GM12878 (cell line): ENCODE measurements at regions not wholly inside any gene's neighbourhood (a gene's known extent, or its start where the extent isn't known, plus 50 kb on each side); places are given as distances from the start of the nearest gene placed in this dataset.
A peak's percentile ranks its signal among the peaks of the same experiment; 100 is the strongest.

ENCODE experiments used
- ATAC-seq: fragments of 200-7000 bp; cut with Tn5 transposase; 3 replicates; pipeline ENCODE4 v1.9.1; 2020; ENCODE audit warnings: mild to moderate bottlenecking, moderate library complexity
- BruUV-seq: library from RNA; stranded (reverse); fragments of 400-500 nt; replicated peaks from 2 replicates; lab custom pipeline; 2021; lab: Mats Ljungman, UMichigan
- CTCF ChIA-PET: fragments of 300-600 bp; sonication (Branson Sonifier 250); formaldehyde crosslinking; extraction: SDS; loops from one replicate; lab custom pipeline; 2021; ENCODE audit warnings: inconsistent platforms; lab: Yijun Ruan, JAX
- POLR2A ChIA-PET: fragments of 350-600 bp; formaldehyde crosslinking; extraction: SDS; loops from one replicate; lab custom pipeline; 2021; ENCODE audit warnings: inconsistent platforms; lab: Charles Lee
- RAD21 ChIA-PET: fragments of 300-600 bp; sonication (Branson Sonifier 250); formaldehyde crosslinking; loops from one replicate; lab custom pipeline; 2023; ENCODE audit warnings: antibody characterized with exemption; ENCODE audit not compliant: unreplicated experiment; lab: Charles Lee
- SMC1A ChIA-PET: fragments of 300-600 bp; sonication (Branson Sonifier 250); formaldehyde crosslinking; loops from one replicate; lab custom pipeline; 2023; ENCODE audit not compliant: unreplicated experiment, uncharacterized antibody; lab: Charles Lee
- DNase-seq: peaks from one replicate; pipeline ENCODE4 v3.0.0-alpha.2; 2011; ENCODE audit warnings: low read depth, low spot score
- FAIRE-seq: peaks from 3 replicates; lab custom pipeline; 2011; peaks lifted over from hg19 to GRCh38; lab: Jason Lieb, UNC
- H2AFZ ChIP-seq: 2 replicates; pipeline ENCODE4 v1.6.0; 2011; ENCODE audit warnings: low read depth, low read length, control low read depth; ENCODE audit not compliant: control insufficient read depth
- H3K27ac ChIP-seq: 2 replicates; pipeline ENCODE4 v1.5.1; 2011; ENCODE audit warnings: control low read depth; ENCODE audit not compliant: control insufficient read depth, insufficient read depth
- H3K27me3 ChIP-seq, 2 experiments: replicated peaks in 1 of 2; 2 replicates each; pipeline versions ENCODE4 v1.6.0 to v1.6.1; 2011; ENCODE audit warnings: low read length in 1 of 2; ENCODE audit not compliant: control insufficient read depth in 2 of 2, insufficient read depth in 2 of 2
- H3K36me3 ChIP-seq, 2 experiments: 2 replicates each; pipeline ENCODE4 v1.5.1; 2011; ENCODE audit warnings: low read length in 1 of 2; ENCODE audit not compliant: control insufficient read depth in 2 of 2, insufficient read depth in 2 of 2
- H3K4me1 ChIP-seq: 2 replicates; pipeline ENCODE4 v1.6.1; 2011; ENCODE audit warnings: mild to moderate bottlenecking, low read length, moderate library complexity, mixed read lengths; ENCODE audit not compliant: control insufficient read depth, insufficient read depth
- H3K4me2 ChIP-seq: 2 replicates; pipeline ENCODE4 v1.6.0; 2011; ENCODE audit warnings: control low read depth; ENCODE audit not compliant: control insufficient read depth, insufficient read depth
- H3K4me3 ChIP-seq: fragments of 200-600 bp; sonication (generic); 2 replicates; pipeline ENCODE4 v1.5.1; 2016
- H3K79me2 ChIP-seq: 2 replicates; pipeline ENCODE4 v1.6.0; 2011; ENCODE audit warnings: low read length; ENCODE audit not compliant: control insufficient read depth, insufficient read depth
- H3K9ac ChIP-seq: 2 replicates; pipeline ENCODE4 v1.8.0; 2011; ENCODE audit warnings: low read length, control low read depth, mixed read lengths; ENCODE audit not compliant: control insufficient read depth, insufficient read depth
- H3K9me3 ChIP-seq: replicated peaks from 3 replicates; pipeline ENCODE4 v1.5.1; 2011; ENCODE audit warnings: mild to moderate bottlenecking, low read length; ENCODE audit not compliant: control insufficient read depth, insufficient read depth
- H4K20me1 ChIP-seq: 2 replicates; pipeline ENCODE4 v1.6.0; 2011; ENCODE audit not compliant: control insufficient read depth, insufficient read depth
- CREM ChIP-seq: IDR thresholded peaks from 2 replicates; pipeline ENCODE4 v1.6.1; 2014; ENCODE audit warnings: antibody characterized with exemption, low read depth
- EGR1 ChIP-seq, 2 experiments: IDR thresholded peaks; 1 replicate in 1 of 2; 2 replicates in 1 of 2; pipeline ENCODE4 v1.6.1; 2011 to 2012; ENCODE audit warnings: low read depth in 2 of 2, low read length in 2 of 2, borderline replicate concordance in 1 of 2, mild to moderate bottlenecking in 1 of 2, moderate library complexity in 1 of 2
- JUNB ChIP-seq: IDR thresholded peaks from 2 replicates; pipeline ENCODE4 v1.6.1; 2016; ENCODE audit warnings: antibody characterized with exemption, mild to moderate bottlenecking
- MTA2 ChIP-seq: fragments of 450-650 bp; IDR thresholded peaks from 2 replicates; pipeline ENCODE4 v1.6.1; 2016; ENCODE audit warnings: low read depth, mild to moderate bottlenecking, moderate library complexity
- MXI1 ChIP-seq: fragments of 150-350 bp; IDR thresholded peaks from 2 replicates; pipeline ENCODE4 v1.6.1; 2011; ENCODE audit warnings: low read depth, mild to moderate bottlenecking, inconsistent platforms, low read length, improper control_type of control experiment
- MYC ChIP-seq: IDR thresholded peaks from 2 replicates; pipeline ENCODE4 v1.6.1; 2011; ENCODE audit warnings: mild to moderate bottlenecking, low read length, moderate library complexity, inconsistent platforms; ENCODE audit not compliant: insufficient read depth, insufficient replicate concordance, insufficient read length, severe bottlenecking
- NFIC ChIP-seq: IDR thresholded peaks from 2 replicates; pipeline ENCODE4 v1.6.1; 2012; ENCODE audit warnings: low read depth, mild to moderate bottlenecking, inconsistent platforms, low read length, moderate library complexity
- NFYB ChIP-seq: IDR thresholded peaks from 2 replicates; pipeline ENCODE4 v1.6.1; 2011; ENCODE audit warnings: low read depth, mild to moderate bottlenecking, low read length, improper control_type of control experiment, moderate library complexity; ENCODE audit not compliant: insufficient read depth
- RAD21 ChIP-seq: IDR thresholded peaks from 2 replicates; pipeline ENCODE4 v1.6.1; 2011; ENCODE audit warnings: mild to moderate bottlenecking, low read depth, low read length, moderate library complexity; ENCODE audit not compliant: insufficient read depth
- RB1 ChIP-seq: fragments of 450-650 bp; formaldehyde crosslinking; IDR thresholded peaks from 2 replicates; pipeline ENCODE4 v1.6.1; 2017; ENCODE audit warnings: mild to moderate bottlenecking, borderline replicate concordance
- RBBP5 ChIP-seq: fragments of 200-600 bp; sonication (generic); conservative IDR thresholded peaks from 2 replicates; pipeline ENCODE4 v1.6.1; 2016
- RELA ChIP-seq: fragments of 450-650 bp; IDR thresholded peaks from 2 replicates; pipeline ENCODE4 v1.8.0; 2014; ENCODE audit warnings: borderline replicate concordance; ENCODE audit not compliant: partially characterized antibody
- STAT3 ChIP-seq: IDR thresholded peaks from 2 replicates; pipeline ENCODE4 v1.6.1; 2011; ENCODE audit warnings: low read depth, low read length, improper control_type of control experiment
- ZNF274 ChIP-seq: IDR thresholded peaks from one replicate; pipeline ENCODE4 v1.8.0; 2011; ENCODE audit not compliant: insufficient read length, insufficient read depth
- WGBS: methylation state at CpG from one replicate; pipeline ENCODE4 v1.1.6; 2016; ENCODE audit warnings: low lambda C conversion rate; ENCODE audit not compliant: insufficient replicate concordance, insufficient coverage; ENCODE audit errors: missing lambda C conversion rate; 5-methylcytosine and 5-hydroxymethylcytosine counted together
- in situ Hi-C: fragments of 300-500 bp; cut with MboI; formaldehyde crosslinking; loops from 9 replicates; pipeline ENCODE4 v1.14.3; 2018; ENCODE audit warnings: mixed read lengths
- intact Hi-C: fragments of 100-400 bp; cut with micrococcal nuclease; formaldehyde crosslinking; loops from one replicate; pipeline ENCODE4 v1.14.2; 2022; ENCODE audit not compliant: unreplicated experiment
- TF ChIP-seq, protein P1 (sequence below): IDR thresholded peaks from 2 replicates; pipeline ENCODE4 v1.6.1; 2012; ENCODE audit warnings: low read depth, low read length, improper control_type of control experiment
- TF ChIP-seq, protein P2 (sequence below): fragments of 450-650 bp; formaldehyde crosslinking; IDR thresholded peaks from 2 replicates; pipeline ENCODE4 v1.4.0; 2020; ENCODE audit warnings: mild to moderate bottlenecking, moderate library complexity

DNA sequence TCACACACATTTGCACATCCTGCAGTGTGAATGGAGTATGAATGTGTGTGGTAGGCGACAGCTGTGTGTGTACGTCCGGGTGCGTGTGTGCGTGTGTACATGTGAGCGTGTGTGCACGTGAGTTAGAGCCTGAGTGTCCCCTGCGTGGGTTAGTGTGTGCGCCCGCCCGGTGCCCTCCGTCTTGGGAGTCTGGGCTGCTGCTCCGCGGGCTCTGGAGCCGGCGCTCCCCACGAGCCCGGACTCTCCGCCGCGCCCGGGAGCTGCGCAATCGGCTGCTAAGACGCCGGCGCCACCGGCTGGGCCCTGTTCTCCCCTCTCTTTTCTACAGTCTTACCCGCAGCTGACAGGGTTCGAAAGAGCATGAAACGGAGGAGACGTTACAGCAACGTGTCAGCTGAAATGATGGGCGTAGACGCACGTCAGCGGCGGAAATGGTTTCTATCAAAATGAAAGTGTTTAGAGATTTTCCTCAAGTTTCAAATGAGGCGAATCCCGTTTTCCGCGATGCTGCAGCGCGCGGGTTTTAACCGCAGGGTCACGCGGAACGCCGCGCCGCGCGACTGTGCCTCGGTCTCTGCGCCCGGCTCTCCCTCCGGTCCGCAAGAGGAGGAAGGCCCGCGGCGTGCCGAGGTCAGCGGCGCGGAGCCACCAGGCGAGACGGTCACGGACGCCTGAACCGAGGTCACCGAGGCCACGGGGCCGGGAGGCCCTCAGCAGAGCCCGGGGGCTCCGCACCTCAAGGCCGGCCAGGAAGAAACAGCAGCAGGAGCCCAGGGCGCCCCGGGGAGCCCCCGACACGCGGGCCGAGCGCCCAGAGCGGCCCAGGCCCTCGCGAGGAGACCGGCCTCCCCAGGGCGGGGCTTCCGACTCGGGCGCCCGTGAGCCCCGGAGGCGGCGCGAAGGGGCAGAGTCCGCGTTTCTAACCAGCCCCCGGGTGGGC lies 95.3 kb upstream of the BHLHE23 start:
- POLR2A ChIA-PET = no interaction called here
- TF ChIP-seq RB1 = 0 out of 2 replicates have a peak, but pooled peaks have one; percentile 18
- TF ChIP-seq, protein P1, sequence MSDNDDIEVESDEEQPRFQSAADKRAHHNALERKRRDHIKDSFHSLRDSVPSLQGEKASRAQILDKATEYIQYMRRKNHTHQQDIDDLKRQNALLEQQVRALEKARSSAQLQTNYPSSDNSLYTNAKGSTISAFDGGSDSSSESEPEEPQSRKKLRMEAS = no peak
- no peak for TF ChIP-seq RELA
- no peak for TF ChIP-seq RAD21
- TF ChIP-seq MXI1 = no peak
- no peak for TF ChIP-seq JUNB
- TF ChIP-seq NFIC = no peak
- no peak for TF ChIP-seq MTA2
- no peak for TF ChIP-seq RBBP5
- TF ChIP-seq, protein P2, sequence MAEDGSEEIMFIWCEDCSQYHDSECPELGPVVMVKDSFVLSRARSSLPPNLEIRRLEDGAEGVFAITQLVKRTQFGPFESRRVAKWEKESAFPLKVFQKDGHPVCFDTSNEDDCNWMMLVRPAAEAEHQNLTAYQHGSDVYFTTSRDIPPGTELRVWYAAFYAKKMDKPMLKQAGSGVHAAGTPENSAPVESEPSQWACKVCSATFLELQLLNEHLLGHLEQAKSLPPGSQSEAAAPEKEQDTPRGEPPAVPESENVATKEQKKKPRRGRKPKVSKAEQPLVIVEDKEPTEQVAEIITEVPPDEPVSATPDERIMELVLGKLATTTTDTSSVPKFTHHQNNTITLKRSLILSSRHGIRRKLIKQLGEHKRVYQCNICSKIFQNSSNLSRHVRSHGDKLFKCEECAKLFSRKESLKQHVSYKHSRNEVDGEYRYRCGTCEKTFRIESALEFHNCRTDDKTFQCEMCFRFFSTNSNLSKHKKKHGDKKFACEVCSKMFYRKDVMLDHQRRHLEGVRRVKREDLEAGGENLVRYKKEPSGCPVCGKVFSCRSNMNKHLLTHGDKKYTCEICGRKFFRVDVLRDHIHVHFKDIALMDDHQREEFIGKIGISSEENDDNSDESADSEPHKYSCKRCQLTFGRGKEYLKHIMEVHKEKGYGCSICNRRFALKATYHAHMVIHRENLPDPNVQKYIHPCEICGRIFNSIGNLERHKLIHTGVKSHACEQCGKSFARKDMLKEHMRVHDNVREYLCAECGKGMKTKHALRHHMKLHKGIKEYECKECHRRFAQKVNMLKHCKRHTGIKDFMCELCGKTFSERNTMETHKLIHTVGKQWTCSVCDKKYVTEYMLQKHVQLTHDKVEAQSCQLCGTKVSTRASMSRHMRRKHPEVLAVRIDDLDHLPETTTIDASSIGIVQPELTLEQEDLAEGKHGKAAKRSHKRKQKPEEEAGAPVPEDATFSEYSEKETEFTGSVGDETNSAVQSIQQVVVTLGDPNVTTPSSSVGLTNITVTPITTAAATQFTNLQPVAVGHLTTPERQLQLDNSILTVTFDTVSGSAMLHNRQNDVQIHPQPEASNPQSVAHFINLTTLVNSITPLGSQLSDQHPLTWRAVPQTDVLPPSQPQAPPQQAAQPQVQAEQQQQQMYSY = no peak
- TF ChIP-seq NFYB = no peak
- TF ChIP-seq ZNF274 = no peak
- no peak for TF ChIP-seq STAT3
- peak; percentile 61 for TF ChIP-seq CREM
- no peak for TF ChIP-seq MYC
- TF ChIP-seq EGR1 (IDR thresholded peaks at IDR 0.05; ENCODE audit: borderline replicate concordance in 1 of 2, low read depth in 2 of 2, low read length in 2 of 2) = 0 out of 3 replicates have a peak, but pooled peaks of 1 of the 2 experiments have one; percentile 15

More for the DNA sequence above, 95.3 kb upstream of the BHLHE23 start:
- peak overlapping the region; percentile 85 for H3K4me3 ChIP-seq
- no TSS peak for BruUV-seq
- peak overlapping the region; percentile 70 for H2AFZ ChIP-seq
- ATAC-seq = peak; percentile 87
- no peaks in the 10 kb centered on the region for H3K79me2 ChIP-seq
- H3K36me3 ChIP-seq = no peaks in the 10 kb centered on the region
- RAD21 ChIA-PET = no interaction called here
- H4K20me1 ChIP-seq = no peaks in the 10 kb centered on the region
- in situ Hi-C loops (no loop called here), intact Hi-C loops (no loop called here)
- WGBS = 11% methylated on average over 75 of the region's 100 CpGs
- DNase-seq = no peak
- FAIRE-seq = no peak
- peak overlapping the region; percentile 97 for H3K4me2 ChIP-seq
- CTCF ChIA-PET = no interaction called here
- peak overlapping the region; percentile 51 for H3K9ac ChIP-seq
- 0 out of 2 replicates have a peak, but pooled peaks cover 3% of the 10 kb centered on the region for H3K4me1 ChIP-seq
- no peaks in the 10 kb centered on the region for H3K9me3 ChIP-seq
- no peaks in the 10 kb centered on the region; a peak in 1 of 4 replicates for H3K27me3 ChIP-seq
- no peak overlapping the region for H3K27ac ChIP-seq
- SMC1A ChIA-PET = no interaction called here
